HG02870 (cell line): ENCODE measurements at regions not wholly inside any gene's neighbourhood (a gene's known extent, or its start where the extent isn't known, plus 50 kb on each side); places are given as distances from the start of the nearest gene placed in this dataset.

Source experiments
- ATAC-seq: cut with Tn5 transposase; IDR thresholded peaks from one replicate; pipeline ENCODE4 v1.9.1; 2021; ENCODE audit warnings: mild to moderate bottlenecking, moderate library complexity; ENCODE audit not compliant: unreplicated experiment

DNA sequence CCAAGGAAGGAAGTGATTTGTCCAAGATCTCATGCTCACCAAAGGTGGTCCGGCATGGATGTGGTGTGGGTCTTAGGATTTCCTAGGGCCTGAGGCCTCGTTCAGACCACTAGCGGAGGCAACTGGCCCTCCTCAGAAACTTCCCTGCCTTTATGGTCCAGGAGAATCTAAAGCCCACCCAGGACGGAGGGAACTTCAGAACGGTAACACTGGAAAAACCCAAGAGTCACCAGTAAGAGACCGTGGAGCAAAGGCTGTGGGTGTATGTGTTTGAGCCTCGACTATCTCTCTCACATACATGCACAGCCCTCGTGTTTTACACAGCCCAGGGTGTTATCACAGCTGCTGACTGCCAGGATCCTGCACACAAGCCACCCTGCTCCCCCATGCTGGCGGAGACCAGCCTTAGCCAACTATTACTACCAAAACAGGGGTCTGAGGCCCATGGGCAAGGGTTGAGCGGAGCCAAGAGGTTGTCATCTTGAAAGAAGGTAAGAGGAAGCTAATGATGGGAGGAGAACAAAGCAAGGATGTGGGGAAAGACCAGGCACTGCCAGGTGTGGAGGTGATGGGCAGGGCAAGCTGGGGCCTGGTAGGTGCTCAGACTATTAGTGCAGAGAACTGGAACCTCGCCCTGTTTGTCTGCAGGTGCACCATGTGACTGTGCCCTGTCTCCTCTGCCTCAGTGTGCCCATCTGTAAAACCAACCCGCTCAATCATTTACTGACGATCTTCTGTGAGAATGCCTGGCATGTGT lies 170.2 kb upstream of the ZMIZ1 start:
- no peak for ATAC-seq

DNA sequence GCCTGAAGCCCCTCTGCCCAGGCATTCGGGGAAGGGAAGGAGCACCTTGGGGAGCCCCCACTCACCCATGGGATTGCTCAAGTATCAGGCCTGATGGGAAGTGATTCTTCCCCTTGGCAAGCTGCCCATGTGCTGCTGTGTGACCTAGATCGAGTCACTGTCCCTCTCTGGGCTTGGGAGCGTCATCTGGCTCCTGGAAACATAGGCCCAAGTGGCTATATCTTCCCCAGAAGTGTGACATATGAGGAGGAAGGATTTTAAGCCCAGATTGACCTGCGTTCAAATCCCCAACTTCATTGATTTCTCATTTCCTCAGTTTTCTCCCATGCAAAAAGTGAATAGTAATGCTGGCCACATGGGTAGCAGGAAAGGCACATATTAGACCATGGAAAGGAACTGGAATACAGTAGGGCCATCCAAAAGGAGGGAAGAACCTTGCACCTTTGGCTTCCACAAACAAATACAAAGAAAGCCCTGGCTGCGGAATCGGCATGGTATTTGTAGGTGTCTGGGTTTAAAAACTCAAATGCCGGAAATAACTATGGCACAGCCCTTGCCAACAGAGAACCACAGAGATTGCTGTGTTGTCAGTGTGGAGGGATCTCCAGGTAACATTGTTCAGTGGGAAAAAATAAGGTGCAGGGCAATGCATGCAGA lies 169.5 kb upstream of the ZMIZ1 start:
- ATAC-seq = no peak

DNA sequence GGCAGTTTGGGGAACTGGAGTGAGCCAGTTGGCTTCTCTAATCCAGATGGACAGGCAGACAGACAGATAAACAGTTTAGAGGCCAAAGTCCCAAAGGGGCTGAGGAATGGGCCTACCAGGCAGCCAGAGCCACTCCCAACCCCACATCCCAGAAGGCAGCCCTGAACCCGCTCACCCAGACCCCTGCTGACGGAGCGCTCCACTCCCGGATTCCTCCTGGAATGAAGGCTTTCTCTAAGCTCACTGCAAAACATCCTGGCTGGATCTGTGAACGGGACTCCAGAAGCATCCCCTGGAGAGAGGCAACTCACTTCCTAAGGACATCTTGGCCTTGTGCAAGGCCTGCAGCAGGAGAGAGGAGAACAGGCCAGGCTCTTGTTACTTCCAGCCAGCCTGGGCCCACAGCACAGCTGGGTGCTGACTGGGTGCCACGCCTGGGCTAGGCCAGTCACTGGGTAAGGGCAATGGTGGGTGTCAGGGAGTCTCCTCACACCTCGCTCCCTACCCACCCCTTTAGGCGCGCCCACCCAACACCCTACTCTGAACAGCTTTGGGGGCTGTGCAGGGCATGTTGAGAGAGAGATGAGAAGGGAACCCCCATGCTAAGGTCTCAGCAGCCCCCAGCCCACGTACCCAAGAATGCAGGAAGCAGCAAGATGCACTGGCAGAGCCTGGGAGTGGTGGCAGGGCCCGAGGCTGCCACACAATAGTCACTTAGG lies 168.6 kb upstream of the ZMIZ1 start:
- no peak for ATAC-seq

DNA sequence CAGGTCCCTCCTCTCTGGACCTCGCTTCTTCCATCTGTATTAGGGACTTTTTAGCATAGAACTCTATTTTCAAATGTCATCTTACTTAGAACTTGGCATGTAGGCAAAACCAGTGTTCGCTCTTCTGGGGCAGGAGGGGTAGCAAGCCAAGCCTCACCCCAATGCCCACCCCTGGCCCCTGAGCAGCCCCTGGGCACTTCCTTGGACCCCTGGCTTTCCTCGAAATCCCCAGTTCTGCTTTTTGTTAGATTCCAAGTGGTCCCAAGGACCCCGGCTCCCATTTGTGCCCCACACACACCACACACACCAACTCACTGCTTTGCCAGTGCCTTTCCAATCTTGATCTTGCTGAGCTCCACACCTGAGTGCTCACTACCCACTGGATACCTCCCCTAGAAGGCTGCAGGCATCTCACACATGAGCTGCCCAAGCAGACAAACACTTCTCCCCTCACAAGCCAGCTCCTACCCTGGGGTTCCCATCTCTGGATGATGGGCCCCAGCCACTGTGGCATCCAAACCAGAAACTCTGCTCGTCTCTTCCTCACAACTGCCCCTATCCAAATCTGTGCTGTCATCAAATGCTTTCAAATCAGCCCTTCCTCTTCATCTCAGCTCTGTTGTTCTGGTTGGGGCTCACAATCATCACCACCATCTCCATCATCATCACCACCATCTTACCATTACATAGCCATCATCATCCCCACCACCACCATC lies 167.9 kb upstream of the ZMIZ1 start:
- ATAC-seq = no peak

DNA sequence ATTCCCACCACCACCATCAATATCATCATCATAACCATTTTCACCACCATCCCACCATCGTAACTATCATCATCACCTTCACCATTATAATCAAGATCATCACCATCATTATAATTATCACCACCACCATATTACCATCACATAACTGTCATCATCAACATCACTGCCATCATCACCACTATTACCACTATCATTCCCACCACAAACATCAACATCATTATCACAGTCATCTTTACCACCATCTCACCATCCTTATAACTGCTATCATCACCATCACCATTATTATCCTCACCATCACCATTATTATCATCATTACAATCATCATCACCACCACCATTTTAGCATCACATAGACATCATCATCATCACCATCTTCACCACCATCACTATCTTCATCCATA lies 167.1 kb upstream of the ZMIZ1 start:
- ATAC-seq = no peak

DNA sequence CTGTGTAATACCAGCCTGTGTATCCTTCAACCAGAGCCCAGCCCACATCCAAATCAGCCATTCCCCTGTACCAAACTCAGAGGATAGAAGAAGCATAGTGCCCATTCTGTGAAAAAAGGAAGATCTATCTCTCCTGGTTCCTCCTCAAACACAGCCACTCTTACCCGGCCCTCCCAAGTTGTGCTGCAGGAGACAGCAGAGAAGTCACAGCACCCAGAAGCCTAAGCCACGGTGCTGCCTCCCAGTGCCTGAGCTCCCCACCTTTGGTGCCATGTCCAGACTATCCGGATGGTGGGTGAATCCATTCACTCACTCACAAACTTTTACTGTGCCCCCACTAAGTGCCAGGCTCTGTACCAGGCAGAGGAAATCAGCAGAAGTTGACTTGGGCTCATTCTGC lies 166.0 kb upstream of the ZMIZ1 start:
- ATAC-seq = no peak

DNA sequence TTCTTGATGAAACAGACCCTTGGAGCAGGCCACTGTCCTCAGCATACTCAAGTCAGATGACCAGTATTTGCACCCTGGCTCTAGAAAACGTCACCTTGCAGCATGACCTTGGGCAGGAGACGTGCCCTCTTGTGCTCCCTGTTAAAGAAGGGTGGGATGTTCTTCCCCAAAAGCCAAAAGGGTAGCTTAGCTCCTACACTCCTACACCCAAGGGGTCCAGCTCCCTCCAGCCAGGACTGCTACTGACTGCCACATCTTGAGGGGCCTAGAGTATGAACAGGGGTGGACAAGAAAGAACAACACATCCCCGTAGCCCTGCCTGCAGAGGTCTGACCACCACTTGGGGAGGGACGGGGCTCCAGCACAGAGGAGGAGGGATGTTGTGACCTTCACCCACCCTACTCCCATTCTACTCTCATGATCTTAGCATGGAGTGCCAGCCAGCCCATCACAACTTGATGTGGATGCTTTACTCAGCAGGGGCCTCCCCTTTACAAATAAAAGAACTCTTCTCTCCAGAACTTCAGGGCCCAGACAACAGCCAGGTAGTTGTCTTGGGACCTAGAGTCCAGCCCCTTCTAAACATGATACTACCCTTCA lies 165.3 kb upstream of the ZMIZ1 start:
- no peak for ATAC-seq

DNA sequence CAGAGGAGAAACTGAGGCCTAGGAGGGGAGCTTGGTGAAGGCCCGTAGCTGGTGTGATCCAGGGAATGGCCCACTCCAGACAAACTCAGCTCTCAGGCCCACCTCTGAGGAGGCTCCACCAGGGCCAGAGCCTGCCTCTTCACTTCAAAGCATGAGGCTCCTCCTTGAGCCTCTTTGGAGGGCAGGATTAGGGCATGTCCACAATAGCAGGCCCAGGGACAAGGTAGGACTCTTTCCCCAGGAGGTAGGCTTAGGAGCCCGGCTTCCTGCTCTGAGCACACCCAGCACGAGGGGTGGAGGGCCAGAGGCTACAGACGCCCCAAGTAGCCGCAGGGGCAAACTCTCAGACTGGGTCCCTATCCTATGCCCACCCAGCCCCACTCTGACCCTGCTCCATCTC lies 164.6 kb upstream of the ZMIZ1 start:
- no peak for ATAC-seq

DNA sequence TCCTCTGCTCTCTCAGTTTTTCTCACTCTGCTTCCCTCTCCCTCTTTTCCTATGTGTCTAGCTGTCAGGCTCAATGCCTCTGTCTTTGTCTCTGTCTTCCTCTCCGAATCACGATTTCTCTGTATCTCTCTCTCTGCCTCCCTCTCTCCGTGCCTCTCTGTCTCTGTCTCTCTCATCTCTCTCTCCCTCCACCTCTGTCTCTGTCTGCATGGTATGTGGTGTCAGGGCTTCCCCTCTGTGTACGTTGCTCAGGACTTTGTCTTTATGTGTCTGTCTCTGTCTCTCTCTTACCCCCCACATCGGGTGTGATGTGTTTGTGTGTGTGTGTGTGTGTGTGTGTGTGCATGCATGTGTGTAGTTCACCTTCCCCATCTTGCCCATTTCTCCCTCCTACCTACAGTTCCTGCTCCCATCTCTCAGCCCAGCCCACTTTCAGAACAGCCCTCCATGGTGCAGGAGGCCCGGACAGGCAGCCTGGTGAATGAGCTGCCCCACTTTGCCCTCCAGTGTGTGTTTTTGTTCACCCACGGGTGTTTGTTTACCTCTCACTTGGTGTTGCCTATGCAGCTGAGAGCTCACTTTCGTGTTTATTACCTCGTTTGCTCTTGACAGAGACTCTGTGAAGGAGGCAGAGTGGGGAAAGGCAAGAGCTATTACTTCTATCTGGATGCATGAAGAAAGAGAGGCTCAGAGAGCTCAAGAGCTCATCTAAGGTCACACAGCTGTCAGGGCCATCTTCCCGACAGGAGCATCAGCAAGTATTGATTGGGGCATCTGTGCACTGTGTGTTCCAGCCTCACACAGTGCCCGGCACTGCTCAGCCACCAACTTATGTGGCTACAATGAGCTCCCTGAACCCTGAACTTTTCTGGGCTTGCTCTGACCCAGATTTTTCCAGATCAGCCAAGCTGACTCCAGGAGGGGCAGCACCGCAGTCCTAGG lies 163.5 kb upstream of the ZMIZ1 start:
- ATAC-seq = no peak

DNA sequence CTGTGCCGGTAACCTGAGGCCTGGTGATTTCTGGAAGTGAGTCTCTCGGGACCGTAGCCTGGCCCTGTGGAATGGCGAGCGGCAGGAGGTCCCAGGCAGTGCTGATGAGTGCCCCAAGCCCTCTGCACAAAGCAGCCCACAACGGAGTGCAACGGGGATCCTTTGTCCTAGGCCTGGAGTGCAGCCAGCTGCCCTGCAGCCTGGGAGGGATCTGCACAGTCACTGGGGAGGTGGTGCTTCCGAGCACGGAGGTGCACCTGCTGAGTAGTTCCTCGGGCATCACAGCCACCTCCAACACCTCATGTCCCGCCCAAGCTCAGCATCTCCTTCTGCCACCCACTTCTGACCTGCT lies 162.8 kb upstream of the ZMIZ1 start:
- ATAC-seq = no peak

DNA sequence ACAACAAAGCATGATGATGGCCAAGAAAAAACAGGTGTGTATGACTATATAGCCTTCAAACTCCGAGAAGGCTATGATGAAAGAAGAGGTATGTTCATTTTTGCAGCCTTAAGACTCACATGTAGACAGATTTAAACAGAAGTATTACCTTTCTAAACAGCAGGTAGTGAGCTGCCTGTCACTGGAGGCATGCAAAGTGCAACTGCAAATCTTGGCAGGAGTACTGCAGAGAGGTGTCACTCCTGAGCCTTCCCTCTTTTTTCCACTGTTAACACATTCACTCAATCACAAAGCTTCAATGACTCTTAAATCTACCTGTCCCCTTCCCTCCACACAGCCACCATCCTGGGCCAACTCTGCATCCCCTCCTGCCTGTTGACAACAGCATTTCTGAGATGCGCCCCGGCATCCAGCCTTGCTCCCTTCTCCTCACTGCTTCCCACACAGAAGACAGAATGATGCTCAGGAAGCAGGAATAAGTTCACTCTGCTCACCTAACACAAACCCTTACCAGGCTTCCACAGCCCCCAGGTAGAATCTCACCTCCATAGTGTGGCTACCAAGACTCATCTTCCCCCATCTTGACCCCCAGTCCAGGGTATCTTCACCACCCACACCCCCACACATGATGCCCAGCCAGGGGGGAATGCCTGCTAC lies 161.9 kb upstream of the ZMIZ1 start:
- ATAC-seq = no peak

DNA sequence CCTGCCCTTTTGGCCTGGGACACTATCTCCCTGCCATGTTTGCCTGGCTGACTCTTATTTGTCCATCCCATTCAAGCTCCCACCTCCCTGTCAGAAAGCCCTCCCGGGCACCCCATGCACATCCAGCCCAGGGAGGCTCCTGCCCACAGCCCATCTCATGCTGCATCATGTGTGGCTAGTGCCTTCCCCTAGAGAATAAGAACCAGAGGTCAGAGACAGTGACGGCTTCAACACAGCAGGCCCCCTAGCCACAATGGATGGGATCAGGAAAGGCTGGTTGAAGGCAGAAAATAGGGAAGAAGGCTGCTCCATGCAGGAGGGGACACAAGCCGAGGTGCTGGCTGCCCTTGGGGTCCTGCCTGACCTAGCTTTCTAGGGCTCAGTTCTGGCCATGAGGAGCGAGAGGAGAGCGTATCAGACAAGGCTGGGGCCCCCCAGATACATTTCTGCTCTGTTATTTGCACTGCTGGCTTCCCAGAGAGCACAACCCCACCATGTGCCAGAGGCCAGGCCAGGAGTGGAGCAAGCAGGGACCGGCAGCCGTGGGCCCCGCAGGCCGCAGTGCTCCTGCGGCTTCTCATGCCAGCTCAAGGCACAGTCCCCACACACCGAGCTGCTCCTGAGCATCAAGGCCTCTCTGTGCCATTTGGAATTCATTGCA lies 161.1 kb upstream of the ZMIZ1 start:
- no peak for ATAC-seq

DNA sequence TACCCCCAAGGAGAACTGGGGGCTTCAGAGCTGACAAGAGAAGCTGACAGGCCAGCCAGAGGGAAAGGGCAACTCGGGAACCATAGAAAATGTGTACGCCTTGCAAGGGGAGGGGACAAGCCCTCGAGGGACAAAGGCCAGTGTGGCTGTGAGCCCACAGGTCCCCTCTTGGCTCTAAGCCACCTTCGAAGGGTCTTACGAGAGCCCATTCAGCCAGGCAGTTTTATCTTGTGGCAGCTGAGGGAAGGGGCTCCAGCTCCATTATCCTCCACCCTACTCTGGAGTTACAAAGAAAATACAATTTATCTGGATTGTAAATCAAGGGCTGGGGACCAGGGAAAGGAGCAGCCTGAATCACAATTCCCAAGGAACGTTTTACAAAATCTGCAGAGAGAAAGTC lies 159.5 kb upstream of the ZMIZ1 start:
- no peak for ATAC-seq

DNA sequence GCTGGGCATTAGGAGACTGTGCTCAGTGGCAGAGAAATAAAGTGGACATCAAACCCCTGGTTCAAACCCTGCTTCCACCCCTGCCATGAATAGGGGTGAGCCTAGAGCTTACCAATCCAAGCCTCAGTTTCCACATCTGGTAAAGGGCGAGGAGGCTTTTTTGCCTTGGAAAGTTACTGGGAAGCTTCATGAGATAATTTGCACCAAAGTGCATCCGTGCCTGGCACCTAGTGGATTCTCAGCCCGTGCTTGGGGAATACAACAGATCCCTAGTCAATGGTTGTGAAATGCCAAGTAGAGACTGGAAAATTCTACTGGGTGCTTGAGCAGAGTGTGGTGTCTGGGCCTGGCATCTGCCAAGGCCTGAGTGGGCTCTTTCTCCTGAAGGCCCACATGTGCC lies 158.7 kb upstream of the ZMIZ1 start:
- ATAC-seq = no peak

DNA sequence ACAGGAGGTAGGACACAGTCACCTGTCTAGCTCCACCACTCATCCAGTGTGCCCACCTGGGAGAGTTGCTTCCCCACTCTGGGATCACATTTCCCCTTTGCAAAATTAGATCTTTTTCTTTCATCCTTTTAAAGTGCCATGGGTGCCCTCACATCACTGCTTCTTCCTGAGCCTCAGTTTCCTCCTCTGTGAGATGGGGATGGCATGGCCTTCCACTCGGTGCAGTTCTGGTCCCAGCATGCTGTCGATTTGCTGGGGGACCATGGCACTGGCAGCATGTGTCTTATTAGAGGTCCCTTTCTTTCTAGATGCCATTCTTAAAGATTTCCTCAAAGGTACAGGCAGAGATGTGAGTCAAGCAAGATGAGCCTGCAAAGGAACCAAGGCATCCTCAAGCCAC lies 158.3 kb upstream of the ZMIZ1 start:
- no peak for ATAC-seq

DNA sequence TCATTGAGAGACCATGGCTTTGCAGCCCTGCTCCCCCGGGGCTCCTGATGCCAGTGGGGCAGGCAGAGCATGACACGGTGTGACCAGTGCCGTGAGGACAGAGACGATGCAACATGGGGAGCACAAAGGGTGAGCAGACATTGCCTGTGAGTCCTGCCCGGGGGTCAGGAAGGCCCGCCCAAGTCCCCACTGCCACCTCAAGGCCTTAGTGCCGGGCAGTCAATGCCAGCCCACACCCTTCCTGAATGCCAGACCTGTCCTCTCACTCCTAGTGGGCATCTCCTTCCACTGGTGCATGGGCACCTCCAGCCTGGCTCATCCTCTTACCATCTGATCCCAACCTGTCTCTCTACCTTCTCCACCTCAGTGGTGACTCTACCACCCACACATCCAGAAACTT lies 157.9 kb upstream of the ZMIZ1 start:
- ATAC-seq = no peak

DNA sequence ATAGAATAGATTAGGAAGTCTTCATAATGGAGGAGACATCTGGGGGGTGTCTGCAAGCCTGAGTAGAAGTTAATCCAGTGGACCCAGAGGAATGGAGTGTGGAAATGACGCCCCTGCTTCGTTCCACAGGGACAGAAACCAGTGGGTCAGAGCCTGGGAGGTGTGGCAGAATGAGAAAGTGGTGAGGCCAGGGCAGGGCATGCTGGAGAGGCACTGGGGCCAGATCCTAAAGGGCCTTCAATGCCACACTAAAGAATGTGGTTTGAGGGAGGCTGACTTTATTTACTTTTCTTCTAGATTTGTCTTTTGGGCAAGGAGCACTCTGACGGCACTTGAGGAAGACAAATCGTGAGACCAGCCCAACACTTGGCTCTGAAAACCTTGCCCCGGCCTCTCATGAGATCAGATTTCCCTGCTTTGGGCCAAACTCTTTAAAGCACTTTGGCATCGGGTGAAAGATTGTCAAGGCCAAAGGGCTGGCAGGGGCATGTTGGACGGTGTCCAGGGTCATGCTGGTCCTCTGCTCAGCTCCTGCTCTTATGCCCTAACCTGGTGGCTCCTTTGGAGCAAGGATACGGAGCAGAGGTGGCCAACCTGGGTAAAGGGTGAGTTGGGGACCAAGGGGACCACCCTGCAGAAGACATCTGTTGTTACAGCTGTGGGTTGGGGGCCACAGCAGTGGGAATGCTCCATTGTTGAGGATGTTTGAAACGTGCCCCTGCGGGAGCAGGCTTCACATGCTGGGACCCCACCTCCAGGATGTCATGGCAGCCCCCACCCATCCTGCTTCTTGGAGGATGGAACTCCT lies 157.0 kb upstream of the ZMIZ1 start:
- ATAC-seq = no peak
